Testis (tissue), 2 donors: ENCODE measurements at regions not wholly inside any gene's neighbourhood (a gene's known extent, or its start where the extent isn't known, plus 50 kb on each side); places are given as distances from the start of the nearest gene placed in this dataset.
"Not testable (repeated sequence)": the region's sequence is repeated elsewhere in the genome, so short reads cannot be mapped to it uniquely, and the experiment has no call there.

Experiments used
- POLR2A ChIP-seq: fragments of 450-650 bp; IDR thresholded peaks from one replicate; pipeline ENCODE4 v1.6.1; 2017; ENCODE audit warnings: antibody characterized with exemption, mild to moderate bottlenecking, moderate library complexity
- TF ChIP-seq, protein P1 (sequence below), 3 experiments: fragments of 450-650 bp in 2 of 3; fragments of 200-600 bp in 1 of 3; sonication (generic) in 1 of 3; IDR thresholded peaks; one replicate each; pipeline ENCODE4 v1.5.1; 2016 to 2019; ENCODE audit warnings: antibody characterized with exemption in 3 of 3, mild to moderate bottlenecking in 2 of 3, moderate library complexity in 1 of 3

DNA sequence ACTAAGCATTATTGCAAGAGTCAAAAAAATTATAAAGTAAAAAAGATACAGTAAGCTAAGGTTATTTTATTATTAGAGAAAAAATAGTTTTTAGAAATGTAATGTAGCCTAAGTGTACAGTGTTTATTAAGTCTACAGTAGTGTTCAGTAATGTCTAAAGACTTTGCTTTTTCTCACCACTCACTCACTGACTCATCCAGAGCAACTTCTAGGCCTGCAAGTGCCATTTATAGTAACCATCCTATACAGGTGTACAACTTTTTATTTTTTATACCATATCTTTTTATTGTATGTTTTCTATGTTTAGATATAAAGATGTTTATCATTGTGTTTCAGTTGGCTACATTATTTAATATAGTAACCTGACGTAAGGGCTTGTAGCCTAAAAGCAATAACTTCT, 661.5 kb upstream of the TPTE start:
- TF ChIP-seq, protein P1, sequence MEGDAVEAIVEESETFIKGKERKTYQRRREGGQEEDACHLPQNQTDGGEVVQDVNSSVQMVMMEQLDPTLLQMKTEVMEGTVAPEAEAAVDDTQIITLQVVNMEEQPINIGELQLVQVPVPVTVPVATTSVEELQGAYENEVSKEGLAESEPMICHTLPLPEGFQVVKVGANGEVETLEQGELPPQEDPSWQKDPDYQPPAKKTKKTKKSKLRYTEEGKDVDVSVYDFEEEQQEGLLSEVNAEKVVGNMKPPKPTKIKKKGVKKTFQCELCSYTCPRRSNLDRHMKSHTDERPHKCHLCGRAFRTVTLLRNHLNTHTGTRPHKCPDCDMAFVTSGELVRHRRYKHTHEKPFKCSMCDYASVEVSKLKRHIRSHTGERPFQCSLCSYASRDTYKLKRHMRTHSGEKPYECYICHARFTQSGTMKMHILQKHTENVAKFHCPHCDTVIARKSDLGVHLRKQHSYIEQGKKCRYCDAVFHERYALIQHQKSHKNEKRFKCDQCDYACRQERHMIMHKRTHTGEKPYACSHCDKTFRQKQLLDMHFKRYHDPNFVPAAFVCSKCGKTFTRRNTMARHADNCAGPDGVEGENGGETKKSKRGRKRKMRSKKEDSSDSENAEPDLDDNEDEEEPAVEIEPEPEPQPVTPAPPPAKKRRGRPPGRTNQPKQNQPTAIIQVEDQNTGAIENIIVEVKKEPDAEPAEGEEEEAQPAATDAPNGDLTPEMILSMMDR (IDR thresholded peaks at IDR 0.05): not testable (repeated sequence)
- not testable (repeated sequence) for TF ChIP-seq POLR2A
